NCI-H460 (cell line): ENCODE measurements at regions not wholly inside any gene's neighbourhood (a gene's known extent, or its start where the extent isn't known, plus 50 kb on each side); places are given as distances from the start of the nearest gene placed in this dataset.
"Not testable (repeated sequence)": the region's sequence is repeated elsewhere in the genome, so short reads cannot be mapped to it uniquely, and the experiment has no call there.

Experiments used
- DNase-seq: peaks from one replicate; pipeline ENCODE4 v3.0.0-alpha.2; 2016; ENCODE audit warnings: low read depth; ENCODE audit errors: extremely low read depth

GRCh38 chr13:62729746-62730145 is 1314.1 kb upstream of the PCDH20 start:
- not testable (repeated sequence) for DNase-seq

GRCh38 chr13:62721893-62722292 is 1306.2 kb upstream of the PCDH20 start:
- no peak for DNase-seq

GRCh38 chr13:62711948-62712347 is 1296.3 kb upstream of the PCDH20 start:
- DNase-seq: not testable (repeated sequence)

- DNase-seq: no peak
Measured at GRCh38 chr13:62710787-62711186, 1295.1 kb upstream of the PCDH20 start.

GRCh38 chr13:62706048-62706447 is 1290.4 kb upstream of the PCDH20 start:
- no peak for DNase-seq

GRCh38 chr13:62704875-62705274 is 1289.2 kb upstream of the PCDH20 start:
- DNase-seq: no peak

- no peak for DNase-seq
Measured at GRCh38 chr13:62702502-62702901, 1286.9 kb upstream of the PCDH20 start.

- DNase-seq: no peak
Measured at GRCh38 chr13:62697701-62698100, 1282.1 kb upstream of the PCDH20 start.

- no peak for DNase-seq
Measured at GRCh38 chr13:62696490-62696889, 1280.8 kb upstream of the PCDH20 start.

- DNase-seq: no peak
Measured at GRCh38 chr13:62687732-62688131, 1272.1 kb upstream of the PCDH20 start.

- no peak for DNase-seq
Measured at GRCh38 chr13:62684359-62684758, 1268.7 kb upstream of the PCDH20 start.

GRCh38 chr13:62682788-62683187 is 1267.1 kb upstream of the PCDH20 start:
- no peak for DNase-seq

GRCh38 chr13:62678039-62678438 is 1262.4 kb upstream of the PCDH20 start:
- no peak for DNase-seq

GRCh38 chr13:62663767-62664166 is 1248.1 kb upstream of the PCDH20 start:
- DNase-seq: no peak

GRCh38 chr13:62659365-62659764 is 1243.7 kb upstream of the PCDH20 start:
- no peak for DNase-seq

GRCh38 chr13:62653371-62653770 is 1237.7 kb upstream of the PCDH20 start:
- no peak for DNase-seq

GRCh38 chr13:62643799-62644524 is 1228.3 kb upstream of the PCDH20 start:
- DNase-seq: no peak

- peak; percentile 38 for DNase-seq
Measured at GRCh38 chr13:62643007-62643483, 1227.4 kb upstream of the PCDH20 start.

- DNase-seq: no peak
Measured at GRCh38 chr13:62635161-62635560, 1219.5 kb upstream of the PCDH20 start.

GRCh38 chr13:62633448-62633847 is 1217.8 kb upstream of the PCDH20 start:
- no peak for DNase-seq

- DNase-seq: no peak
Measured at GRCh38 chr13:62631619-62632018, 1216.0 kb upstream of the PCDH20 start.

GRCh38 chr13:62631124-62631523 is 1215.5 kb upstream of the PCDH20 start:
- no peak for DNase-seq

- DNase-seq: no peak
Measured at GRCh38 chr13:62629618-62630017, 1214.0 kb upstream of the PCDH20 start.
